ENCODE measurements at regions not wholly inside any gene's neighbourhood (a gene's known extent, or its start where the extent isn't known, plus 50 kb on each side); places are given as distances from the start of the nearest gene placed in this dataset.

GRCh38 chr9:26415528-26415927, 477.1 kb downstream of the CAAP1 start:
- no peak for DNase-seq (ENCODE audit: low spot score)
- no peak for FAIRE-seq

GRCh38 chr9:26413611-26414010, 479.0 kb downstream of the CAAP1 start:
- DNase-seq (ENCODE audit: low spot score): no peak
- no peak for FAIRE-seq

GRCh38 chr9:26412446-26412845, 480.2 kb downstream of the CAAP1 start:
- no peak for FAIRE-seq
- DNase-seq (ENCODE audit: low spot score): no peak

GRCh38 chr9:26406676-26407075, 485.9 kb downstream of the CAAP1 start:
- no peak for DNase-seq (ENCODE audit: low spot score)
- FAIRE-seq: no peak

- FAIRE-seq (no peak), DNase-seq (ENCODE audit: low spot score) (no peak)
These were observed 493.0 kb downstream of the CAAP1 start for GRCh38 chr9:26399556-26399955.

- no peak for FAIRE-seq
- no peak for DNase-seq (ENCODE audit: low spot score)
These were observed 498.6 kb downstream of the CAAP1 start for GRCh38 chr9:26394025-26394424.

GRCh38 chr9:26392639-26393038, 500.0 kb downstream of the CAAP1 start:
- FAIRE-seq (no peak), DNase-seq (ENCODE audit: low spot score) (no peak)

- DNase-seq (ENCODE audit: low spot score) (no peak), FAIRE-seq (no peak)
These were observed 501.6 kb downstream of the CAAP1 start for GRCh38 chr9:26391036-26391435.

GRCh38 chr9:26375448-26375847, 517.2 kb downstream of the CAAP1 start:
- FAIRE-seq: no peak
- DNase-seq (ENCODE audit: low spot score): peak; percentile 46

- no peak for DNase-seq (ENCODE audit: low spot score)
- no peak for FAIRE-seq
These were observed 519.0 kb downstream of the CAAP1 start for GRCh38 chr9:26373616-26374015.

GRCh38 chr9:26371236-26371635, 521.4 kb downstream of the CAAP1 start:
- FAIRE-seq (no peak), DNase-seq (ENCODE audit: low spot score) (no peak)

GRCh38 chr9:26369093-26369492, 523.5 kb downstream of the CAAP1 start:
- FAIRE-seq: no peak
- no peak for DNase-seq (ENCODE audit: low spot score)

- no peak for FAIRE-seq
- DNase-seq (ENCODE audit: low spot score): no peak
These were observed 524.4 kb downstream of the CAAP1 start for GRCh38 chr9:26368241-26368640.

- DNase-seq (ENCODE audit: low spot score) (no peak), FAIRE-seq (no peak)
These were observed 531.6 kb downstream of the CAAP1 start for GRCh38 chr9:26361010-26361409.

- no peak for FAIRE-seq
- no peak for DNase-seq (ENCODE audit: low spot score)
These were observed 533.8 kb downstream of the CAAP1 start for GRCh38 chr9:26358836-26359235.

- no peak for FAIRE-seq
- DNase-seq (ENCODE audit: low spot score): no peak
These were observed 534.7 kb downstream of the CAAP1 start for GRCh38 chr9:26357803-26358344.

GRCh38 chr9:26356491-26356890, 536.1 kb downstream of the CAAP1 start:
- DNase-seq (ENCODE audit: low spot score): no peak
- no peak for FAIRE-seq

- DNase-seq (ENCODE audit: low spot score): no peak
- FAIRE-seq: no peak
These were observed 545.6 kb downstream of the CAAP1 start for GRCh38 chr9:26346942-26347477.

GRCh38 chr9:26341545-26341944, 551.1 kb downstream of the CAAP1 start:
- DNase-seq (ENCODE audit: low spot score) (no peak), FAIRE-seq (no peak)

GRCh38 chr9:26339796-26340195, 552.8 kb downstream of the CAAP1 start:
- no peak for DNase-seq (ENCODE audit: low spot score)
- FAIRE-seq: no peak

GRCh38 chr9:26335116-26335515, 557.5 kb downstream of the CAAP1 start:
- FAIRE-seq (no peak), DNase-seq (ENCODE audit: low spot score) (no peak)

GRCh38 chr9:26334706-26335105, 557.9 kb downstream of the CAAP1 start:
- FAIRE-seq (no peak), DNase-seq (ENCODE audit: low spot score) (no peak)

- DNase-seq (ENCODE audit: low spot score) (no peak), FAIRE-seq (no peak)
These were observed 561.4 kb downstream of the CAAP1 start for GRCh38 chr9:26331223-26331622.

- no peak for FAIRE-seq
- DNase-seq (ENCODE audit: low spot score): no peak
These were observed 562.6 kb downstream of the CAAP1 start for GRCh38 chr9:26329974-26330373.

Measured in urothelium cell line (cell line).